ENCODE measurements at regions not wholly inside any gene's neighbourhood (a gene's known extent, or its start where the extent isn't known, plus 50 kb on each side); places are given as distances from the start of the nearest gene placed in this dataset.

- Histone ChIP-seq H3K4me3 (replicated peaks in 1 of 3; ENCODE audit: insufficient read depth in 1 of 3, low read depth in 1 of 3, low read length in 3 of 3) (no peak overlapping the region), H3K79me2 (ENCODE audit: control insufficient read depth, insufficient read depth, low read length) (no peaks in the 10 kb centered on the region), H3K27me3 (ENCODE audit: control insufficient read depth in 2 of 2, insufficient read depth in 2 of 2, low read length in 2 of 2) (no peaks in the 10 kb centered on the region), H3K36me3 (ENCODE audit: control insufficient read depth in 2 of 2, extremely low read depth in 1 of 2, insufficient read depth in 2 of 2, low read length in 2 of 2) (no peaks in the 10 kb centered on the region), H2AFZ (ENCODE audit: low read depth, low read length) (no peak overlapping the region), H3K9ac (replicated peaks; ENCODE audit: extremely low read depth, insufficient read depth, low read length) (no peak overlapping the region), H3K9me1 (replicated peaks; ENCODE audit: control insufficient read depth, extremely low read depth, insufficient read depth, low read length) (no peaks in the 10 kb centered on the region), H3K4me2 (ENCODE audit: insufficient read depth, low read length) (no peak overlapping the region), H4K20me1 (replicated peaks; ENCODE audit: control insufficient read depth, extremely low read depth, insufficient read depth, low read length) (no peaks in the 10 kb centered on the region), H3K9me3 (replicated peaks; ENCODE audit: control insufficient read depth, insufficient read depth, low read length) (no peaks in the 10 kb centered on the region), H3K4me1 (ENCODE audit: control insufficient read depth, extremely low read depth, insufficient read depth, low read length) (no peaks in the 10 kb centered on the region), H3K27ac (ENCODE audit: insufficient read depth, low read depth, low read length) (no peak overlapping the region)
- FAIRE-seq (no peak), DNase-seq (ENCODE audit: low read depth, low spot score) (no peak)
- intact Hi-C loops (cut with micrococcal nuclease) (no loop called here), dilution Hi-C loops (cut with MboI; ENCODE audit: extremely low pct_ligation_motif_present, low sequenced_read_pairs) (no loop called here)
- ChIA-PET POLR2A (no interaction called here), CTCF (no interaction called here)
- TF ChIP-seq EZH2 (IDR thresholded peaks at IDR 0.05; ENCODE audit: borderline replicate concordance, low read depth, low read length, severe bottlenecking) (no peak), CTCF (IDR thresholded peaks at IDR 0.05; ENCODE audit: extremely low read depth in 1 of 2, insufficient read depth in 1 of 2, low read depth in 1 of 2, low read length in 2 of 2) (no peak), POLR2AphosphoS5 (IDR thresholded peaks at IDR 0.05; ENCODE audit: insufficient read depth, low read depth, low read length) (no peak), FOS (IDR thresholded peaks at IDR 0.05; ENCODE audit: borderline replicate concordance, insufficient read depth, low read length) (no peak), POLR2A (IDR thresholded peaks at IDR 0.05; ENCODE audit: low read depth, low read length) (no peak), MYC (IDR thresholded peaks at IDR 0.05; ENCODE audit: low read depth, low read length) (no peak), JUN (IDR thresholded peaks at IDR 0.05; ENCODE audit: borderline replicate concordance, insufficient read depth, insufficient read length, low read depth) (no peak), GATA2 (IDR thresholded peaks at IDR 0.05; ENCODE audit: insufficient read depth, insufficient read length, low read depth, low read length) (no peak)
- TF ChIP-seq, protein P1, sequence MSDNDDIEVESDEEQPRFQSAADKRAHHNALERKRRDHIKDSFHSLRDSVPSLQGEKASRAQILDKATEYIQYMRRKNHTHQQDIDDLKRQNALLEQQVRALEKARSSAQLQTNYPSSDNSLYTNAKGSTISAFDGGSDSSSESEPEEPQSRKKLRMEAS (IDR thresholded peaks at IDR 0.05; ENCODE audit: insufficient read depth, insufficient read length): no peak
- BruUV-seq (replicated peaks): no TSS peak
These were observed 1595.6 kb downstream of the SI start for GRCh38 chr3:163482695-163483094.

Measured in endothelial cell of umbilical vein (primary cell).